Spleen (tissue), 11 donors: ENCODE measurements at regions not wholly inside any gene's neighbourhood (a gene's known extent, or its start where the extent isn't known, plus 50 kb on each side); places are given as distances from the start of the nearest gene placed in this dataset.
A peak's percentile ranks its signal among the peaks of the same experiment; 100 is the strongest.

Source experiments
- DNase-seq: peaks from one replicate; pipeline ENCODE4 v3.0.0-alpha.2; 2020
- H3K27ac ChIP-seq, 8 donors: fragments of 200-600 bp; sonication (generic) in 7 of 8; 1 replicate in 4 of 8; 2 replicates in 4 of 8; pipeline versions ENCODE4 v1.5.0 to v1.8.0; 2016 to 2021; ENCODE audit warnings: inconsistent platforms in 4 of 8, mild to moderate bottlenecking in 4 of 8, moderate library complexity in 1 of 8
- H3K27me3 ChIP-seq, 7 donors: fragments of 200-600 bp; sonication (generic) in 6 of 7; replicated peaks in 1 of 7; 1 replicate in 4 of 7; 2 replicates in 3 of 7; pipeline versions ENCODE4 v1.5.0 to v1.8.0; 2016 to 2021; ENCODE audit warnings: inconsistent platforms in 3 of 7, mild to moderate bottlenecking in 1 of 7
- H3K36me3 ChIP-seq, 6 donors: fragments of 200-600 bp; sonication (generic) in 5 of 6; 1 replicate in 4 of 6; 2 replicates in 2 of 6; pipeline versions ENCODE4 v1.5.0 to v1.8.0; 2016 to 2021; ENCODE audit warnings: inconsistent platforms in 2 of 6
- H3K4me1 ChIP-seq, 6 donors: fragments of 200-600 bp; sonication (generic) in 5 of 6; 1 replicate in 3 of 6; 2 replicates in 3 of 6; pipeline versions ENCODE4 v1.5.0 to v1.8.0; 2016 to 2021; ENCODE audit warnings: inconsistent platforms in 3 of 6
- H3K4me3 ChIP-seq, 8 donors: fragments of 200-600 bp; sonication (generic) in 7 of 8; 1 replicate in 4 of 8; 2 replicates in 4 of 8; pipeline versions ENCODE4 v1.5.0 to v1.8.0; 2016 to 2021; ENCODE audit warnings: inconsistent platforms in 4 of 8, mild to moderate bottlenecking in 4 of 8, moderate library complexity in 2 of 8
- H3K9me3 ChIP-seq, 8 donors: fragments of 200-600 bp; sonication (generic) in 7 of 8; 1 replicate in 4 of 8; 2 replicates in 4 of 8; pipeline versions ENCODE4 v1.5.0 to v1.8.0; 2016 to 2021; ENCODE audit warnings: inconsistent platforms in 4 of 8
- POLR2A ChIP-seq, 3 donors: fragments of 450-650 bp; IDR thresholded peaks; one replicate each; pipeline ENCODE4 v1.5.1; 2017; ENCODE audit warnings: antibody characterized with exemption in 3 of 3, mild to moderate bottlenecking in 1 of 3
- POLR2AphosphoS5 ChIP-seq, 3 donors: sonication (generic); formaldehyde crosslinking; IDR thresholded peaks; one replicate each; pipeline ENCODE4 v1.5.1; 2017; ENCODE audit warnings: antibody characterized with exemption in 3 of 3
- WGBS, 5 donors: extraction: QIAGEN DNeasy Blood & Tissue Kit in 3 of 5; methylation state at CpG; one replicate each; pipeline versions ENCODE4 v1.1.5 to v1.1.7; 2013 to 2018; 5-methylcytosine and 5-hydroxymethylcytosine counted together
- intact Hi-C: fragments of 100-400 bp; cut with DNase I; formaldehyde crosslinking; loops from one replicate; pipeline ENCODE4 v1.15.0; 2023; ENCODE audit warnings: low total_unique reads
- TF ChIP-seq, protein P1 (sequence below), 11 experiments: fragments of 200-600 bp in 7 of 11; fragments of 450-650 bp in 4 of 11; sonication (generic) in 4 of 11; IDR thresholded peaks in 8 of 11; conservative IDR thresholded peaks in 3 of 11; 1 replicate in 7 of 11; 2 replicates in 4 of 11; pipeline versions ENCODE4 v1.4.0 to v1.8.0; 2016 to 2021; ENCODE audit warnings: antibody characterized with exemption in 11 of 11, inconsistent platforms in 4 of 11, mild to moderate bottlenecking in 1 of 11
- donor health status: healthy with polysubstance abuse.
- donor health status: DM: no; HTN: no; CAD: no; lungs with moderate emphysema.
- donor health status: DM: no; HTN: no; CAD: no.
- donor health status: Bipolar disorder and iron deficiency.
- donor health status: healthy.
- donor health status: DM: no; HTN: no; CAD: no.
- donor health status: DM: yes; HTN: yes; CAD: no.

GRCh38 chr18:76709659-76710645, 112.4 kb upstream of the ZNF236 start:
- H3K27ac ChIP-seq: no peak overlapping the region
- no peaks in the 10 kb centered on the region for H3K36me3 ChIP-seq
- H3K27me3 ChIP-seq: no peaks in the 10 kb centered on the region
- no peak for TF ChIP-seq POLR2AphosphoS5 (IDR thresholded peaks at IDR 0.05)
- TF ChIP-seq, protein P1, sequence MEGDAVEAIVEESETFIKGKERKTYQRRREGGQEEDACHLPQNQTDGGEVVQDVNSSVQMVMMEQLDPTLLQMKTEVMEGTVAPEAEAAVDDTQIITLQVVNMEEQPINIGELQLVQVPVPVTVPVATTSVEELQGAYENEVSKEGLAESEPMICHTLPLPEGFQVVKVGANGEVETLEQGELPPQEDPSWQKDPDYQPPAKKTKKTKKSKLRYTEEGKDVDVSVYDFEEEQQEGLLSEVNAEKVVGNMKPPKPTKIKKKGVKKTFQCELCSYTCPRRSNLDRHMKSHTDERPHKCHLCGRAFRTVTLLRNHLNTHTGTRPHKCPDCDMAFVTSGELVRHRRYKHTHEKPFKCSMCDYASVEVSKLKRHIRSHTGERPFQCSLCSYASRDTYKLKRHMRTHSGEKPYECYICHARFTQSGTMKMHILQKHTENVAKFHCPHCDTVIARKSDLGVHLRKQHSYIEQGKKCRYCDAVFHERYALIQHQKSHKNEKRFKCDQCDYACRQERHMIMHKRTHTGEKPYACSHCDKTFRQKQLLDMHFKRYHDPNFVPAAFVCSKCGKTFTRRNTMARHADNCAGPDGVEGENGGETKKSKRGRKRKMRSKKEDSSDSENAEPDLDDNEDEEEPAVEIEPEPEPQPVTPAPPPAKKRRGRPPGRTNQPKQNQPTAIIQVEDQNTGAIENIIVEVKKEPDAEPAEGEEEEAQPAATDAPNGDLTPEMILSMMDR (IDR thresholded peaks at IDR 0.05 in 8 of 11, conservative IDR thresholded peaks at IDR 0.05 in 3 of 11): peak; percentile 59 to 92 (median 87)
- TF ChIP-seq POLR2A (IDR thresholded peaks at IDR 0.05): no peak
- WGBS, 5 donors: 40 to 44% (median 42%) methylated on average over 29 of the region's 29 CpGs
- H3K4me1 ChIP-seq: peaks cover 0 to 8% (median 6%) of the 10 kb centered on the region in 6 donors
- intact Hi-C loops: loop anchor here (5.0 kb wide), 1 partner anchor 313 kb away; no protein-coding TSS in a partner anchor
- peak; percentile 87 for DNase-seq
- no peaks in the 10 kb centered on the region for H3K9me3 ChIP-seq
- H3K4me3 ChIP-seq: peak overlapping the region in 1 of 8 donors; percentile 36

DNA sequence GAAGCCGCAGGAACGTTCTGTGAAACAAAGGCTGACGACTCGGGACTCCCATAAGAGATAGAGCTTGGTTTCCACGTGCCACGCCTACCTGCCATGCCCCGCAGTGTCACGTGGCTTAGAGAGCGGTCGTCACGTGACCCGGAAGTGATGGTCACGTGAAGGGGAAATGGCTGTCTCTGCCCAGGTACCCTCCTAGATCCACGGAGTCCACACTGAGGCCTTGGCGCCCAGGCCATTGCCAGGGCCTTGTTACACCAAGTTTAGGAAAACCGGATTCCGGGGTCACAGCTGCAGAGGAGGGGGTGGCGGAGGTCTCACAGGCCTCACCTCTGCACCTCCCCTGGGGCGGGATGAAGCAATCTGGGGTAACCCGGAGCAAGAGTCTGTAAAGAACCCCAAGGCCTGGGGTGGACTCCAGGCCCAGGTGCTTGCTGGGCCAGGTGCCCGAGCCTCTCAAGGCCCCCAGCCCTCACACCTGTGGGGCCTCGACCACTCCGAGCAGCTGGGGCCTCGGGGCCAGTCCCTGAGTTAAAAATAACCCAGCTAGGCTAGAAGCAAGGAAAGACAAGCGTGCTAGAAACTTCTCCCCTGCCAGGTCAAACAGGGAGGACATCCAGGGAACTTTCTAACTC, 113.5 kb upstream of the ZNF236 start:
- Histone ChIP-seq H3K4me3 (no peak overlapping the region), H3K27me3 (no peaks in the 10 kb centered on the region), H3K36me3 (no peaks in the 10 kb centered on the region), H3K27ac (no peak overlapping the region), H3K9me3 (no peaks in the 10 kb centered on the region), H3K4me1 (peaks cover 0 to 8% (median 6%) of the 10 kb centered on the region in 6 donors)
- TF ChIP-seq POLR2A (IDR thresholded peaks at IDR 0.05) (no peak), POLR2AphosphoS5 (IDR thresholded peaks at IDR 0.05) (no peak)
- TF ChIP-seq, protein P1 (IDR thresholded peaks at IDR 0.05 in 8 of 11, conservative IDR thresholded peaks at IDR 0.05 in 3 of 11): no peak
- no peak for DNase-seq
- intact Hi-C loops: loop anchor here (5.0 kb wide), 1 partner anchor 312 kb away; no protein-coding TSS in a partner anchor
- WGBS, 5 donors: 86 to 95% (median 93%) methylated on average over 24 to 25 of the region's 25 CpGs

GRCh38 chr18:76708071-76708721, 114.2 kb upstream of the ZNF236 start:
- no peaks in the 10 kb centered on the region for H3K27me3 ChIP-seq
- intact Hi-C loops: loop anchor here (5.0 kb wide), 1 partner anchor 311 kb away; no protein-coding TSS in a partner anchor
- peaks cover 0 to 8% (median 6%) of the 10 kb centered on the region in 6 donors for H3K4me1 ChIP-seq
- DNase-seq: no peak
- no peak overlapping the region for H3K27ac ChIP-seq
- H3K4me3 ChIP-seq: no peak overlapping the region
- 87 to 94% (median 91%) methylated on average over 17 to 28 of the region's 28 CpGs for WGBS, 5 donors
- no peaks in the 10 kb centered on the region for H3K36me3 ChIP-seq
- H3K9me3 ChIP-seq: no peaks in the 10 kb centered on the region
- TF ChIP-seq, protein P1 (IDR thresholded peaks at IDR 0.05 in 8 of 11, conservative IDR thresholded peaks at IDR 0.05 in 3 of 11): no peak
- TF ChIP-seq POLR2A (IDR thresholded peaks at IDR 0.05) (no peak), POLR2AphosphoS5 (IDR thresholded peaks at IDR 0.05) (no peak)
